ENCODE measurements at regions not wholly inside any gene's neighbourhood (a gene's known extent, or its start where the extent isn't known, plus 50 kb on each side); places are given as distances from the start of the nearest gene placed in this dataset.
"Not testable (repeated sequence)": the region's sequence is repeated elsewhere in the genome, so short reads cannot be mapped to it uniquely, and the experiment has no call there.

DNA sequence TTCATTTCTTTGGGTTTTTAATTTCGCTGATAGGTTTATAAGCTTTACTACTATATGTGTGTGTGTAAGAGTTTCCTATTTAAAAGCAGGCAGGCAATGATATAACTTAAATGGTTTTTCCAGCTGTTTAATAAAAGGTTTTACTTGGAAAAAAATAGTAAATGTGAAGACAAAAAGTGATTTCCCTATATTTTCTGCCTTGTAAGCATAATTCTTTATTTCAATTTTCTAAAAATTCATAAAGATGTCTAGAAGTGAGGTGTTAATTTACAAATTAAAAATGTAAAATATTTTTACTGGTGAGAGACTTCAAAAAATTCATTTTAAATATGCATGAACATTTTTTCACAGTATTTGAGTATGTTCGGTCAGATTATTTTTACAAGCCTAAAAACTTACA is 161.8 kb downstream of the SEPTIN7 start:
- H3K27me3 ChIP-seq (ENCODE audit: control insufficient read depth, insufficient read depth, low read length); POLR2A ChIA-PET; CTCF ChIA-PET; H3K36me3 ChIP-seq (ENCODE audit: control insufficient read depth, insufficient read depth, low read length); DNase-seq (ENCODE audit: low read depth); H3K4me3 ChIP-seq (ENCODE audit: low read depth, low read length): not testable (repeated sequence)

DNA sequence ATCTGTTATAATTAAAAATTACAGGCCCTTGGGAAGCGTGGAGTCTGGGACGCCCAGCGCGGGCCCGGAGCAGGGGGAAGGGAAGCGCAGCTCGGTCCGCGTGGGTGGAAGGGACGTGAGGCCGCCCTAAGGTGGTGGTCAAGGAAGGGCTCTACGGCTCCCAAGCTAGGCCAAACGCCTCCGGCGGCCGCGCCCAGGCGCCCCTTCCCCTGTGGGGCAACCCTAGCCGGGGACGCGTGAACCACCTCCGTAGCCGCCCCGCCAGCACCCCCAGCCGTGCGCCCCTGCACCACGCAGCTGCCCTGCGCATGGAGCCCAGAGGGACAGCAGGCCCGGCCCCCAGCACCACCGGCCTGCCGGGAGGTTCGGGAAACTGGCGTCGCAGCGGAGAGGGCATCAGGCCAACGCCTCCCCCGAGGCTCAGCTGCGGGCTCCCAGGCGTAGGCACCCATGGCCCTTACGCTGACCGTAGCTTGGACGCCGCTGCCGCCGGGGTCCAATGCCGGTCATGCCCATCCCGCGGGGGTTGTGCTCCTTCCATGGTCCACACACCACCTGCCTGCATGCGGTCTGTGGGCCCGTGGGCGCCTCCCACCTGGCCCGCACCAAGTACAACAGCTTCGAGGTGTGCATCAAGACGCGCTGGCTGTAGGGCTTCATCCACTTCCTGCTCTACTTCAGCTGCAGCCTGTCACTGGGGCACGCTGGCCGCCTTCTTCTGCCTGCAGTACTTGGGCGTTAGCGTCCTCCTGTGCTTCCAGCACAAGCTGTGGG is 166.7 kb downstream of the SEPTIN7 start:
- CTCF ChIA-PET: no interaction called here
- TF ChIP-seq, protein P1, sequence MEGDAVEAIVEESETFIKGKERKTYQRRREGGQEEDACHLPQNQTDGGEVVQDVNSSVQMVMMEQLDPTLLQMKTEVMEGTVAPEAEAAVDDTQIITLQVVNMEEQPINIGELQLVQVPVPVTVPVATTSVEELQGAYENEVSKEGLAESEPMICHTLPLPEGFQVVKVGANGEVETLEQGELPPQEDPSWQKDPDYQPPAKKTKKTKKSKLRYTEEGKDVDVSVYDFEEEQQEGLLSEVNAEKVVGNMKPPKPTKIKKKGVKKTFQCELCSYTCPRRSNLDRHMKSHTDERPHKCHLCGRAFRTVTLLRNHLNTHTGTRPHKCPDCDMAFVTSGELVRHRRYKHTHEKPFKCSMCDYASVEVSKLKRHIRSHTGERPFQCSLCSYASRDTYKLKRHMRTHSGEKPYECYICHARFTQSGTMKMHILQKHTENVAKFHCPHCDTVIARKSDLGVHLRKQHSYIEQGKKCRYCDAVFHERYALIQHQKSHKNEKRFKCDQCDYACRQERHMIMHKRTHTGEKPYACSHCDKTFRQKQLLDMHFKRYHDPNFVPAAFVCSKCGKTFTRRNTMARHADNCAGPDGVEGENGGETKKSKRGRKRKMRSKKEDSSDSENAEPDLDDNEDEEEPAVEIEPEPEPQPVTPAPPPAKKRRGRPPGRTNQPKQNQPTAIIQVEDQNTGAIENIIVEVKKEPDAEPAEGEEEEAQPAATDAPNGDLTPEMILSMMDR (IDR thresholded peaks at IDR 0.05; ENCODE audit: insufficient read depth, low read depth, low read length): no peak
- POLR2A ChIA-PET: no interaction called here

DNA sequence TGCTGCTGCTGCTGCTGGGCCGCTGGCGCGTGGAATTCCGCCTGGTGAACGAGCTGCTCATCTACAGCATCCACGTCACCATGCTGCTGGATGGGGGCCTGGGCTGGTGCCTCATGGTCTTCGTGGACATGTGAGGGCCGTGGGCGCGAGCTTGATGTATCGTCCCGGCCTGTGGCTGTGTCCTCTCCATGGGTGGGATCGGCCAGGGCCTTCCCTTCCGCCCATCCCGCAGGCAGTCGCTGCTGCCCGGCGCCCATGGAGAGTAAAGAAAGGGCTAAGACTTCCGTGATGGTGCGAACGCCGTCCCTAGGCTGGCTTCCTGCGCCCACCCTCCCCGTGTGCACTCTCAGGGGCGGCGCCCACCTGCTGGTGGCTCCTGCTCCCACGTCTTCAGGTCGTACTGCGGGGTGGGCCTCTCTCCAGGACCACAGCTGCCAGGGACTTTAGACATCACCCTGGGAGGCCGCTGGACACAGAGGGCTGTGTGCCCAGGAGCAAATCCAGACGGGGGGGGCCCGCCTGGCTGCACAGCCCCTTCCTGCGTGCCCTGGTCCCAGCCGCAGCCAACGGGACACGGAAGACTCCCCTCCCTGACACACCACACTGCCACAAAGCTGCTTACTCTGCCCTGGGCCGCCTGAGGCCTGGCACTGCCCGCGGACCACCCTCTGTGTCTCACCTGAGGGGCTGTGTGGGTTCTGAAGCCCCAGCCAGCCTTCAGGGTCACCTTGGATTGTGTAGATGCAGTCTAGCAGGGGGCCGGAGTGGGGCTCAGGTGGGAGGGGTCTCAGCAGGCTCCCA is 167.5 kb downstream of the SEPTIN7 start:
- H3K4me3 ChIP-seq (ENCODE audit: low read depth, low read length): no peak overlapping the region
- DNase-seq (ENCODE audit: low read depth): no peak
- TF ChIP-seq, protein P1 (IDR thresholded peaks at IDR 0.05; ENCODE audit: insufficient read depth, low read depth, low read length): no peak
- CTCF ChIA-PET: no interaction called here
- H3K27me3 ChIP-seq (ENCODE audit: control insufficient read depth, insufficient read depth, low read length): peaks cover 1% of the 10 kb centered on the region; the same call in 1 of the 2 replicates
- no peaks in the 10 kb centered on the region for H3K36me3 ChIP-seq (ENCODE audit: control insufficient read depth, insufficient read depth, low read length)
- POLR2A ChIA-PET: no interaction called here

More for the DNA sequence above, 166.7 kb downstream of the SEPTIN7 start:
- no peak for DNase-seq (ENCODE audit: low read depth)
- Histone ChIP-seq H3K36me3 (ENCODE audit: control insufficient read depth, insufficient read depth, low read length) (no peaks in the 10 kb centered on the region), H3K4me3 (ENCODE audit: low read depth, low read length) (no peak overlapping the region), H3K27me3 (ENCODE audit: control insufficient read depth, insufficient read depth, low read length) (peaks cover 1% of the 10 kb centered on the region; the same call in 1 of the 2 replicates)

DNA sequence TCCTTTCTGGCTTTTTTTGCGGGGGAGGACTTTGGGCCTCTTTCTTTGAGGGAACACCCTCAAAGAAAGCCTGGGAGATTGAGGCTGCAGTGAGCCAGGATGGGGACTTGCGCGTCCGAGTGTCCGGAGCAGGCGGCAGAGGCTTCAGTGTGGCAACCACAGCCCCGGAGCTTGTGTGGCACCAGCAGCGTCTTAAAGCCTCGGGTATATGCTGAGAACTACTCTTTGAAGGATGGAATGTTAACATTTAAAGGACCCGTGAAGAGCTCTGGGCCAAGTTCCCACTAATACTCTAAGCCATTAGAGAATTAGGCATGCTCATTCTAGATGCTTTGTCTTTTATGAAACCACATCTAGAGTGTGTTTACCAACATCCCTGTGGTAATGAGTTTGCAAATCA is 168.2 kb downstream of the SEPTIN7 start:
- Histone ChIP-seq H3K36me3 (ENCODE audit: control insufficient read depth, insufficient read depth, low read length) (no peaks in the 10 kb centered on the region), H3K27me3 (ENCODE audit: control insufficient read depth, insufficient read depth, low read length) (peaks cover 1% of the 10 kb centered on the region; the same call in 1 of the 2 replicates), H3K4me3 (ENCODE audit: low read depth, low read length) (no peak overlapping the region)
- CTCF ChIA-PET: interaction anchor here (0.7 kb wide), 1 partner anchor 16 kb away, joined by 3 read pairs; no protein-coding TSS in a partner anchor
- no peak for DNase-seq (ENCODE audit: low read depth)
- POLR2A ChIA-PET: no interaction called here
- TF ChIP-seq, protein P1 (IDR thresholded peaks at IDR 0.05; ENCODE audit: insufficient read depth, low read depth, low read length): no peak

DNA sequence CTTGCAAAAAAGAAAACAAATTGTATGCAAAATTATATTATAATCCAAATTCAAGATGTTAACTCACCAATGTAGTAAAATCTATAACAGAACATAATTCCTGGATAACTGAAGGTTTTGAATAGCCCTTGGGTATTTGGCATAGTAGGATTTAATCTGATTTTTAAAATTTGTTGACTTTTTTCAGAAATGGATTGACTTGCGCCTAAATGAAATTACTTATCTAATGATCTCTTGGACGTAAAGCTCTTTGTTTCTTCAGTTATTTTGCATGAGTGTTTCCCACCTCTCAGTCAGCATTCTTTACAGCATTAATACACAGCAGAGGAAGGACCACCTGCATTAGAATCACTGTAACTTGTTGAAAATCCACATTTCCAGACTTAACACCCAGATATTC is 169.6 kb downstream of the SEPTIN7 start:
- POLR2A ChIA-PET: no interaction called here
- no peak for DNase-seq (ENCODE audit: low read depth)
- Histone ChIP-seq H3K4me3 (ENCODE audit: low read depth, low read length) (no peak overlapping the region), H3K36me3 (ENCODE audit: control insufficient read depth, insufficient read depth, low read length) (no peaks in the 10 kb centered on the region), H3K27me3 (ENCODE audit: control insufficient read depth, insufficient read depth, low read length) (peaks cover 1% of the 10 kb centered on the region; the same call in 1 of the 2 replicates)
- CTCF ChIA-PET: interaction anchor here (1.1 to 3.1 kb wide), 2 partner anchors 12 to 54 kb away, joined by 4 to 11 read pairs; no protein-coding TSS in a partner anchor
- TF ChIP-seq, protein P1 (IDR thresholded peaks at IDR 0.05; ENCODE audit: insufficient read depth, low read depth, low read length): no peak

Measured in BJ (cell line).